HG02870 (cell line): ENCODE measurements at regions not wholly inside any gene's neighbourhood (a gene's known extent, or its start where the extent isn't known, plus 50 kb on each side); places are given as distances from the start of the nearest gene placed in this dataset.

ENCODE experiments used
- ATAC-seq: cut with Tn5 transposase; IDR thresholded peaks from one replicate; pipeline ENCODE4 v1.9.1; 2021; ENCODE audit warnings: mild to moderate bottlenecking, moderate library complexity; ENCODE audit not compliant: unreplicated experiment

- ATAC-seq: peak; percentile 79
Measured at GRCh38 chr11:109853156-109853776, 239.9 kb upstream of the ZC3H12C start.

- no peak for ATAC-seq
Measured at GRCh38 chr11:109854731-109855130, 238.5 kb upstream of the ZC3H12C start.

- no peak for ATAC-seq
Measured at GRCh38 chr11:109856928-109857327, 236.3 kb upstream of the ZC3H12C start.

- no peak for ATAC-seq
Measured at GRCh38 chr11:109857637-109858036, 235.6 kb upstream of the ZC3H12C start.

- ATAC-seq: no peak
Measured at GRCh38 chr11:109858152-109858551, 235.0 kb upstream of the ZC3H12C start.

GRCh38 chr11:109859045-109859724 lies 234.0 kb upstream of the ZC3H12C start:
- ATAC-seq: no peak

GRCh38 chr11:109862835-109863234 lies 230.4 kb upstream of the ZC3H12C start:
- no peak for ATAC-seq

- peak; percentile 96 for ATAC-seq
Measured at GRCh38 chr11:109864151-109864661, 229.0 kb upstream of the ZC3H12C start.

- ATAC-seq: peak; percentile 27
Measured at GRCh38 chr11:109864834-109865547, 228.2 kb upstream of the ZC3H12C start.

- ATAC-seq: no peak
Measured at GRCh38 chr11:109865548-109866186, 227.5 kb upstream of the ZC3H12C start.

GRCh38 chr11:109867784-109868183 lies 225.4 kb upstream of the ZC3H12C start:
- ATAC-seq: no peak

- no peak for ATAC-seq
Measured at GRCh38 chr11:109869536-109869935, 223.7 kb upstream of the ZC3H12C start.

GRCh38 chr11:109870297-109870696 lies 222.9 kb upstream of the ZC3H12C start:
- ATAC-seq: no peak

GRCh38 chr11:109877043-109877442 lies 216.1 kb upstream of the ZC3H12C start:
- no peak for ATAC-seq

- no peak for ATAC-seq
Measured at GRCh38 chr11:109884501-109884900, 208.7 kb upstream of the ZC3H12C start.

GRCh38 chr11:109885006-109885405 lies 208.2 kb upstream of the ZC3H12C start:
- ATAC-seq: no peak

GRCh38 chr11:109892321-109892794 lies 200.8 kb upstream of the ZC3H12C start:
- no peak for ATAC-seq

- ATAC-seq: no peak
Measured at GRCh38 chr11:109894242-109894641, 198.9 kb upstream of the ZC3H12C start.

GRCh38 chr11:109898592-109898991 lies 194.6 kb upstream of the ZC3H12C start:
- ATAC-seq: no peak

- ATAC-seq: no peak
Measured at GRCh38 chr11:109902764-109903433, 190.3 kb upstream of the ZC3H12C start.

GRCh38 chr11:109911488-109911887 lies 181.7 kb upstream of the ZC3H12C start:
- peak; percentile 69 for ATAC-seq
